Panc1 (cell line): ENCODE measurements at regions not wholly inside any gene's neighbourhood (a gene's known extent, or its start where the extent isn't known, plus 50 kb on each side); places are given as distances from the start of the nearest gene placed in this dataset.

Experiments
- ATAC-seq: fragments of 200-7000 bp; cut with Tn5 transposase; 2 replicates; pipeline ENCODE4 v1.9.1; 2020; ENCODE audit warnings: mild to moderate bottlenecking, moderate library complexity
- BruUV-seq: library from RNA; stranded (reverse); fragments of 400-500 nt; replicated peaks from 2 replicates; lab custom pipeline; 2021; lab: Mats Ljungman, UMichigan
- CTCF ChIA-PET: fragments of 300-600 bp; sonication (Branson Sonifier 250); formaldehyde crosslinking; loops from one replicate; lab custom pipeline; 2022; ENCODE audit warnings: antibody characterized with exemption; lab: Charles Lee
- POLR2A ChIA-PET: fragments of 300-600 bp; sonication (Branson Sonifier 250); formaldehyde crosslinking; loops from one replicate; lab custom pipeline; 2022; ENCODE audit warnings: antibody characterized with exemption; lab: Charles Lee
- DNase-seq: peaks from one replicate; pipeline ENCODE4 v3.0.0-alpha.2; 2010; ENCODE audit warnings: low read depth, low spot score
- H3K27ac ChIP-seq: 2 replicates; pipeline ENCODE4 v1.5.1; 2011; ENCODE audit warnings: mild to moderate bottlenecking, low read length, inconsistent platforms
- H3K27me3 ChIP-seq: fragments of 200-500 bp; sonication (Bioruptor generic); 2 replicates; pipeline ENCODE4 v1.6.0; 2014; ENCODE audit warnings: low read length, inconsistent platforms; ENCODE audit not compliant: control insufficient read depth, insufficient read depth
- H3K36me3 ChIP-seq: fragments of 200-500 bp; sonication (Bioruptor generic); 2 replicates; pipeline ENCODE4 v1.5.1; 2014; ENCODE audit warnings: inconsistent platforms, mild to moderate bottlenecking, low read length, moderate library complexity; ENCODE audit not compliant: control insufficient read depth, insufficient read depth
- H3K4me1 ChIP-seq: 2 replicates; pipeline ENCODE4 v1.5.1; 2011; ENCODE audit warnings: inconsistent platforms, mild to moderate bottlenecking, low read length, moderate library complexity; ENCODE audit not compliant: control insufficient read depth, insufficient read depth
- H3K4me3 ChIP-seq, 2 experiments: 2 replicates each; pipeline ENCODE4 v1.5.1; 2011 to 2012; ENCODE audit warnings: low read depth in 2 of 2, low read length in 2 of 2, mild to moderate bottlenecking in 2 of 2, inconsistent platforms in 1 of 2, moderate library complexity in 1 of 2
- H3K9me3 ChIP-seq: fragments of 200-500 bp; sonication (Bioruptor generic); 2 replicates; pipeline ENCODE4 v1.5.1; 2014; ENCODE audit warnings: low read depth, mild to moderate bottlenecking, inconsistent platforms, low read length, moderate library complexity; ENCODE audit not compliant: control insufficient read depth, insufficient read depth
- CTCF ChIP-seq: fragments of 450-650 bp; IDR thresholded peaks from 2 replicates; pipeline ENCODE4 v1.5.1; 2017; ENCODE audit warnings: mild to moderate bottlenecking
- POLR2AphosphoS5 ChIP-seq: IDR thresholded peaks from 2 replicates; pipeline ENCODE4 v1.6.1; 2012; ENCODE audit warnings: mild to moderate bottlenecking, low read depth, low read length, moderate library complexity
- REST ChIP-seq, 2 experiments: IDR thresholded peaks; 2 replicates each; pipeline ENCODE4 v1.6.1; 2011 to 2012; ENCODE audit warnings: low read depth in 2 of 2, control low read depth in 1 of 2, low read length in 1 of 2, mild to moderate bottlenecking in 1 of 2, moderate library complexity in 1 of 2; ENCODE audit not compliant: insufficient read depth in 1 of 2
- SIN3A ChIP-seq: IDR thresholded peaks from 2 replicates; pipeline ENCODE4 v1.6.1; 2012; ENCODE audit warnings: low read depth, mild to moderate bottlenecking, low read length, moderate library complexity, borderline replicate concordance; ENCODE audit not compliant: insufficient read depth
- TCF7L2 ChIP-seq: IDR thresholded peaks from 2 replicates; pipeline ENCODE4 v1.6.1; 2011; ENCODE audit warnings: mild to moderate bottlenecking, low read depth, low read length, inconsistent platforms
- in situ Hi-C: cut with HindIII; loops from 2 replicates; pipeline ENCODE4 v1.10.0; 2016; ENCODE audit warnings: low sequenced_read_pairs, low pct_unique_long_range_greater_than_20kb
- intact Hi-C: fragments of 100-400 bp; cut with micrococcal nuclease; formaldehyde crosslinking; loops from one replicate; pipeline ENCODE4 v1.10.0; 2022; ENCODE audit not compliant: unreplicated experiment

- Histone ChIP-seq H3K36me3 (no peaks in the 10 kb centered on the region), H3K27ac (no peak overlapping the region), H3K9me3 (no peaks in the 10 kb centered on the region), H3K4me1 (no peaks in the 10 kb centered on the region), H3K27me3 (no peaks in the 10 kb centered on the region), H3K4me3 (no peak overlapping the region)
- ATAC-seq (no peak), DNase-seq (no peak)
- CTCF ChIA-PET, result no interaction called here
- TF ChIP-seq SIN3A, result no peak
- no peak for TF ChIP-seq POLR2AphosphoS5
- TF ChIP-seq CTCF, result no peak
- TF ChIP-seq TCF7L2, result no peak
- TF ChIP-seq REST (IDR thresholded peaks at IDR 0.05; ENCODE audit: insufficient read depth in 1 of 2, low read depth in 2 of 2, low read length in 1 of 2), result no peak
- POLR2A ChIA-PET, result no interaction called here
- intact Hi-C loops (no loop called here), in situ Hi-C loops (no loop called here)
- BruUV-seq, result no TSS peak
Measured at GRCh38 chr18:77566604-77567003, 317.0 kb downstream of the GALR1 start.

GRCh38 chr18:77567205-77567604, 317.6 kb downstream of the GALR1 start:
- H3K4me1 ChIP-seq, result no peaks in the 10 kb centered on the region
- no peaks in the 10 kb centered on the region for H3K9me3 ChIP-seq
- ChIA-PET CTCF (no interaction called here), POLR2A (no interaction called here)
- H3K36me3 ChIP-seq, result no peaks in the 10 kb centered on the region
- no TSS peak for BruUV-seq
- no peaks in the 10 kb centered on the region for H3K27me3 ChIP-seq
- ATAC-seq (no peak), DNase-seq (no peak)
- no peak overlapping the region for H3K27ac ChIP-seq
- no peak for TF ChIP-seq POLR2AphosphoS5
- no peak for TF ChIP-seq SIN3A
- TF ChIP-seq REST (IDR thresholded peaks at IDR 0.05; ENCODE audit: insufficient read depth in 1 of 2, low read depth in 2 of 2, low read length in 1 of 2), result no peak
- no peak for TF ChIP-seq CTCF
- intact Hi-C loops (no loop called here), in situ Hi-C loops (no loop called here)
- H3K4me3 ChIP-seq, result no peak overlapping the region
